ENCODE measurements at regions not wholly inside any gene's neighbourhood (a gene's known extent, or its start where the extent isn't known, plus 50 kb on each side); places are given as distances from the start of the nearest gene placed in this dataset.

GRCh38 chr4:148776941-148777340 is 334.7 kb upstream of the NR3C2 start:
- no peak for DNase-seq
- peak; percentile 71 for ATAC-seq
- H3K9me3 ChIP-seq, result no peaks in the 10 kb centered on the region
- H3K27ac ChIP-seq, result no peak overlapping the region
- no peak for TF ChIP-seq CTCF (IDR thresholded peaks at IDR 0.05)
- no peak overlapping the region for H3K4me3 ChIP-seq
- no peaks in the 10 kb centered on the region for H3K4me1 ChIP-seq
- no peaks in the 10 kb centered on the region for H3K27me3 ChIP-seq
- H3K36me3 ChIP-seq, result no peaks in the 10 kb centered on the region
- intact Hi-C loops (cut with DNase I), result no loop called here

DNA sequence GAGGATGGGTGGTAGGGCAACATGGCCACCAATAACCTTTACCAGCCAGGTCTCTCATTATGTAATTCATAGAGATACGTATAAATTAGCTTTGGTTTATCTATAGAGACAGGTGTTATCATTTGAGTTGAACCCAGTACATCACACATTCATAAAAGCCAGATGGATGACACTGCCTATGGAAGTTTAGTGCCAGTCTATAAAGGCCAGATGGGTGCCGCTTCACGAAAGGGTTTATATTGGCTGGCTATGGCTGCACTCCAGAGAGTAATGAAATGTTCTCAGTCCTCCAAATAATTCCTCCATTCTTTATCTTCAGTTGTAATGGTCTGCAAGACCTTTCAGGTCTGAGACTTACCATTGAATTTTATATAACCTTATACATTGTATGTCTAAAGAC is 331.9 kb upstream of the NR3C2 start:
- Histone ChIP-seq H3K4me1 (no peaks in the 10 kb centered on the region), H3K9me3 (no peaks in the 10 kb centered on the region), H3K36me3 (no peaks in the 10 kb centered on the region), H3K27me3 (no peaks in the 10 kb centered on the region), H3K27ac (no peak overlapping the region), H3K4me3 (no peak overlapping the region)
- TF ChIP-seq CTCF (IDR thresholded peaks at IDR 0.05), result no peak
- DNase-seq (no peak), ATAC-seq (no peak)
- intact Hi-C loops (cut with DNase I), result no loop called here

DNA sequence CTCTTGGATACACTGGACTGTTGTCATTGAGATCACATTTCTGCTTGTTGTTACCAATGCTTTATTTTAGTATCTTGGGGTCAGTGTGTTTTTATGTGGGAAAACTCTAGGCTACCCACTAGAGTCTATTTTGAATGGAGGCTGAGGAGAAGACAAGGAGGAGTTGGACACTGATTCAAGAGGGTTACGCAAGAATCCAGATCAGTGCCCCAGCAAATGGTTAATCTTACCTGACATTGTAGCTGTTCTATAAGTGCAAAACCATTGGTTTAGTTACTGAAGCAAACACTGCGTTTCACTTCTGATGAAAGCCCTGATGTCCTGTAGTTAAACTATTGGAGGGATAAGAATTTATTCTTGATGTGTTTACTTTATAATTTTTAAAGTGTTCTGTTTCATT is 331.1 kb upstream of the NR3C2 start:
- no peaks in the 10 kb centered on the region for H3K4me1 ChIP-seq

DNA sequence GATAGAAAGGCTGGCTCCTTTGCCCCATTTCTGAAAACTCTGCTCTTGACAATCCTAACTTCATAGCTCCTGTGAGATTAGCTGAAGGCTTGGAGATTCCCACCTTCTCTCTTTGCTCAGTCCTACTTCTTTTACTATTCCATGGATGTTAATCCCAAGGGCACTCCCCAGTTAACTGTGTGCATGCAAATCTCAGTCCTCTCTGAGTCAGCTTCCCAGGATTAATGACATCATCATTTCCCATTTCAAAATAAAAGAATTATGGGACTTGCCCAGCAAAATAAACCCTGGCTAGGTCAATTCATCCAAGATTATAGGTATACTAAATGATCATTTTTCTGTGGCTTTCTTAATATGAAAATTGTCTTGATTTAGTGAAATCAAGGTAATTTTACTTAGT is 328.6 kb upstream of the NR3C2 start:
- Histone ChIP-seq H3K4me1 (no peaks in the 10 kb centered on the region), H3K27ac (no peak overlapping the region), H3K9me3 (no peaks in the 10 kb centered on the region), H3K27me3 (no peaks in the 10 kb centered on the region), H3K36me3 (no peaks in the 10 kb centered on the region), H3K4me3 (no peak overlapping the region)
- DNase-seq (no peak), ATAC-seq (no peak)
- intact Hi-C loops (cut with DNase I), result no loop called here
- TF ChIP-seq CTCF (IDR thresholded peaks at IDR 0.05), result no peak

More for the DNA sequence above, 331.1 kb upstream of the NR3C2 start:
- DNase-seq, result no peak
- Histone ChIP-seq H3K36me3 (no peaks in the 10 kb centered on the region), H3K4me3 (no peak overlapping the region), H3K27me3 (no peaks in the 10 kb centered on the region), H3K9me3 (no peaks in the 10 kb centered on the region), H3K27ac (no peak overlapping the region)
- intact Hi-C loops (cut with DNase I), result no loop called here
- no peak for ATAC-seq
- TF ChIP-seq CTCF (IDR thresholded peaks at IDR 0.05), result no peak

GRCh38 chr4:148770377-148770776 is 328.2 kb upstream of the NR3C2 start:
- Histone ChIP-seq H3K27ac (no peak overlapping the region), H3K4me3 (no peak overlapping the region), H3K4me1 (no peaks in the 10 kb centered on the region), H3K9me3 (no peaks in the 10 kb centered on the region), H3K36me3 (no peaks in the 10 kb centered on the region), H3K27me3 (no peaks in the 10 kb centered on the region)
- intact Hi-C loops (cut with DNase I), result no loop called here
- DNase-seq (no peak), ATAC-seq (no peak)
- TF ChIP-seq CTCF (IDR thresholded peaks at IDR 0.05), result no peak
